ENCODE measurements at regions not wholly inside any gene's neighbourhood (a gene's known extent, or its start where the extent isn't known, plus 50 kb on each side); places are given as distances from the start of the nearest gene placed in this dataset.

GRCh38 chr5:159833088-159833487, 83.2 kb upstream of the ADRA1B start:
- TF ChIP-seq EZH2 (IDR thresholded peaks at IDR 0.05; ENCODE audit: insufficient read depth, low read length) (no peak), CTCF (IDR thresholded peaks at IDR 0.05; ENCODE audit: insufficient read depth, low read depth, low read length) (no peak)
